ENCODE measurements at regions not wholly inside any gene's neighbourhood (a gene's known extent, or its start where the extent isn't known, plus 50 kb on each side); places are given as distances from the start of the nearest gene placed in this dataset.
A peak's percentile ranks its signal among the peaks of the same experiment; 100 is the strongest.
"Not testable (repeated sequence)": the region's sequence is repeated elsewhere in the genome, so short reads cannot be mapped to it uniquely, and the experiment has no call there.

DNA sequence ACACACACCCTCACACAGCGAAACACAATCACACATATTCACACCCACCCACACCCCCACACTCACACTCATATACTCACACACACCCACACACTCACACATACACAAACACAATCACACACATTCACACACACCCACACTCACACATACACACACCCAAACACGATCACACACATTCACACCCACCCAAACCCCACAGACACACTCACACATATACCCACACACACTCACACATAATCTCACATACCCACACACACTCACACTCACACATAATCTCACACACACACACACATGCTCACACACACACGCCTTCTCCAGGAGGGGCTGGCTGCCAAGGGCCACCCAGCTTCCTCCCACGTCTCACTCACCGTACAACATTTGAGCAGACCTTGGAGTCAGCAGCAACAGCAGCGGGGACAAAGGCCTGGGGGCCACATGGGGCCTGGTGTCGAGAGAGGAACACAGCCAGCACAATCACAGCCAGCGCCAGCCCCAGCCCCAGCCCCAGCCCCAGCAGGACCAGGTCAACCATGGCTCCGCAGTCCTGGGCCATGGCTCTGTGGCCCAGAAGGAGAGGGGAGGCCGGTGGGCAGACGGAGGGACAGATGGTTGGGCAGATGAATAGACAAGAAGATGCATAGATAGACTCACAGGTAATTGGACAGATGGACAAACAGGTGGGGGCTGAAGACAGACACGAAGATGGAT lies 932.9 kb downstream of the TUBA3C start:
- intact Hi-C loops (cut with DNase I), result not testable (repeated sequence)
- DNase-seq (ENCODE audit: low spot score), result peak; percentile 55

DNA sequence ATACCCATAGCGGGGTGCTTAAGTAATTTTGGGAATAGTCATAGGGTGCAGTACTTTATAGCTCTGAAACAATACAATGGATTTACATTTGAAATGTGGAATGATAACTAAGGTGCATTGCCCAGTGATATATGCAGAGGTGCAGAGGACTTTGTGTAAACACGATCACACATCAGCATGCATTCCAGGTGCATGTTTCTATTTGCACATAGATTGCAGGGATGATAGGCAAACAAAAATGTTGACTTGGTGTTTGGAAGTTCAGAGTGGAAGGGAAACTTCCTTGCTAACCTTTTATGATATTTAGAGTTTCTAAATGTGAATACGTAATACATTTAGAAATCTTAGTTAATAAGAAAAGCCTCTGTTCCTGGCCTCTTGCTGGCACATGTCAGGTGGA lies 941.5 kb downstream of the TUBA3C start:
- intact Hi-C loops (cut with DNase I); DNase-seq (ENCODE audit: low spot score): not testable (repeated sequence)

GRCh38 chr13:18238586-18238985 lies 943.0 kb downstream of the TUBA3C start:
- DNase-seq (ENCODE audit: low spot score); intact Hi-C loops (cut with DNase I): not testable (repeated sequence)

GRCh38 chr13:18236528-18236815 lies 945.2 kb downstream of the TUBA3C start:
- no peak for DNase-seq (ENCODE audit: low spot score)

GRCh38 chr13:18235756-18236527 lies 945.7 kb downstream of the TUBA3C start:
- intact Hi-C loops (cut with DNase I), result no loop called here
- no peak for DNase-seq (ENCODE audit: low spot score)

More at GRCh38 chr13:18236528-18236815, 945.2 kb downstream of the TUBA3C start:
- intact Hi-C loops (cut with DNase I), result no loop called here

- intact Hi-C loops (cut with DNase I), result no loop called here
- no peak for DNase-seq (ENCODE audit: low spot score)
Measured at GRCh38 chr13:18235172-18235571, 946.5 kb downstream of the TUBA3C start.

DNA sequence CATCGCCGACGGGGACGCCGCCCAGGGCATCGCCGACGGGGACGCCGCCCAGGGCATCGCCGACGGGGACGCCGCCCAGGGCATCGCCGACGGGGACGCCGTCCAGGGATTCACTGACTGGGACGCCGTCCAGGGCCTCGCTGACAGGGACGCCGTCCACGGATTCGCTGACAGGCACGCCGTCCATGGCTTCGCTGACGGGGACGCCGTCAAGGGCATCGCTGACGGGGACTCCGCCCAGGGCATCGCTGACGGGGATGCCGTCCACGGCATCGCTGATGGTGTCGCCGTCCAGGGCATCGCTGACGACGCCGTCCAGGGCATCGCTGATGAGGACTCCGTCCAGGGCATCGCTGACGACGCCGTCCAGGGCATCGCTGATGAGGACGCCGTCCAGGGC lies 947.2 kb downstream of the TUBA3C start:
- DNase-seq (ENCODE audit: low spot score); intact Hi-C loops (cut with DNase I): not testable (repeated sequence)

DNA sequence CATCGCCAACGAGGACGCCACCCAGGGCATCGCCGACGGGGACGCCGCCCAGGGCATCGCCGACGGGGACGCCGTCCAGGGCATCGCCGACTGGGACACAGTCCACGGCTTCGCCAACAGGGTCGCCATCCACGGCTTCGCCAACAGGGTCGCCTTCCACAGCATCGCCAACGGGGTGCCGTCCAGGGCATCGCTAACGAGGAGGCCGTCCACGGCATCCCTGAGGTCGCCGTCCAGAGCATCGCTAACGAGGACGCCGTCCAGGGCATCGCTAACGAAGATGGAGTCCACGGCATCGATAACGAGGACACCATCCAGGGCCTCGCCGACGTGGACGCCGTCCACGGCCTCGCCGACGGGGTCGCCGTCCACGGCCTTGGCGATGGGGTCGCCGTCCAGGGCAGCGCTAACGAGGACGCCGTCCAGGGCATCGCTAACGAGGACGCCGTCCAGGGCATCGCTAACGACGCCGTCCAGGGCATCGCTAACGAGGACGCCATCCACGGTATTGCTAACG lies 947.8 kb downstream of the TUBA3C start:
- intact Hi-C loops (cut with DNase I), result no loop called here
- DNase-seq (ENCODE audit: low spot score), result no peak

- DNase-seq (ENCODE audit: low spot score), result no peak
- intact Hi-C loops (cut with DNase I), result no loop called here
Measured at GRCh38 chr13:18232994-18233782, 948.4 kb downstream of the TUBA3C start.

- no peak for DNase-seq (ENCODE audit: low spot score)
- intact Hi-C loops (cut with DNase I), result no loop called here
Measured at GRCh38 chr13:18232298-18232993, 949.2 kb downstream of the TUBA3C start.

DNA sequence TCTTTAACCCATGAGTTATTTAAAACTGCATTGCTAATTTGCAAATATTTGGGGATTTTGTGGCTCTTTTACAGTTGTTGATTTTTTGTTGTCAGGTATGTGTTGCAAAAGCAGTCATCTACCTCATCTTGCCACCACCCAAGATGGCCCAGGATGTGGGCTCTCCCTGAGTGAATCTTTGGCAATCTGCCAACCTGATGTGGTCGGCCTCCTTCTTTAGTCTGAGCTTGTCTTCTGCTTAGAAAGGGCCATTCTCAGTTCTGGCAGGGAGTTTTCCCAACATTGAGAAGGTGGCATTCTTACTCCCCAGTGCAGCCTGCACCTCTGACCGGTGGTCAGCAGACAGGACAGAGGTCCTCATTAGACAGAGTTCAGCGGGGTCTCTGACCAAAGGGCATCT lies 957.2 kb downstream of the TUBA3C start:
- DNase-seq (ENCODE audit: low spot score); intact Hi-C loops (cut with DNase I): not testable (repeated sequence)

GRCh38 chr13:18214689-18215088 lies 966.9 kb downstream of the TUBA3C start:
- intact Hi-C loops (cut with DNase I), result not testable (repeated sequence)

DNA sequence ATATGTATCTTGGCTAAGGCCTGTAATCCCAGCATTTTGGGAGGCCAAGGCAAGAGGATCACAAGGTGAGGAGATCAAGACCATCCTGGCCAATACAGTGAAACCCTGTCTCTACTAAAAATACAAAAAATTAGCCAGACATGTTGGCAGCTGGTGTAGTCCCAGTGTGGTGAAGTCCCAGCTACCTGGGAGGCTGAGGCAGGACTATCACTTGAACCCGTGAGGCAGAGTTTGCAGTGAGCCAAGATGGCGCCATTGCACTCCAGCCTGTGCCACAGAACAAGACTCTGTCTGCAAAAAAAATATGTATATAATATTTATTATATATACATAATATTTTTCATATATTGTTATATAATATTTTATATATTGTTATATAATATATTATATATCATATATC lies 968.1 kb downstream of the TUBA3C start:
- DNase-seq (ENCODE audit: low spot score); intact Hi-C loops (cut with DNase I): not testable (repeated sequence)

More at GRCh38 chr13:18214689-18215088, 966.9 kb downstream of the TUBA3C start:
- not testable (repeated sequence) for DNase-seq (ENCODE audit: low spot score)

DNA sequence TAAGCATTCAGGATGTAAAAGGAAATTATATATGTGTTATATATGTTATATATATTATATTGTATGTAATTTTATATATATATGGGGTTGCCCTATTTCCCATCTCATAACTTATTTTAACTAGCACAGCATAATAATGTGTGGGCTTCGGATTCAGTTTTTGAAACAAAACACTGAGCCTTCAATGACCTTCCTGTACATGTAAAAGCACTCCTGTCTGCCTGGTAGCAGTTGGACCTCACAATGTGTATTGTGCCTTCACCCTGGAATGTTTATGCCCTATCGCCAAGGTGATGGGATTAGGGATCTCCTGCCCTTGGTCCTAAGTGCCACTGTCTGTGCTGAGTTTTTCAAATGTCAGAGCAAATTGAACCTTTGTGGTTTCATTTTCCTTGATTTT lies 968.8 kb downstream of the TUBA3C start:
- no peak for DNase-seq (ENCODE audit: low spot score)
- intact Hi-C loops (cut with DNase I), result no loop called here

GRCh38 chr13:18211752-18212560 lies 969.7 kb downstream of the TUBA3C start:
- intact Hi-C loops (cut with DNase I), result not testable (repeated sequence)

GRCh38 chr13:18204614-18205178 lies 976.9 kb downstream of the TUBA3C start:
- intact Hi-C loops (cut with DNase I); DNase-seq (ENCODE audit: low spot score): not testable (repeated sequence)

More at GRCh38 chr13:18211752-18212560, 969.7 kb downstream of the TUBA3C start:
- DNase-seq (ENCODE audit: low spot score), result not testable (repeated sequence)

- intact Hi-C loops (cut with DNase I); DNase-seq (ENCODE audit: low spot score): not testable (repeated sequence)
Measured at GRCh38 chr13:18195365-18195678, 986.3 kb downstream of the TUBA3C start.

DNA sequence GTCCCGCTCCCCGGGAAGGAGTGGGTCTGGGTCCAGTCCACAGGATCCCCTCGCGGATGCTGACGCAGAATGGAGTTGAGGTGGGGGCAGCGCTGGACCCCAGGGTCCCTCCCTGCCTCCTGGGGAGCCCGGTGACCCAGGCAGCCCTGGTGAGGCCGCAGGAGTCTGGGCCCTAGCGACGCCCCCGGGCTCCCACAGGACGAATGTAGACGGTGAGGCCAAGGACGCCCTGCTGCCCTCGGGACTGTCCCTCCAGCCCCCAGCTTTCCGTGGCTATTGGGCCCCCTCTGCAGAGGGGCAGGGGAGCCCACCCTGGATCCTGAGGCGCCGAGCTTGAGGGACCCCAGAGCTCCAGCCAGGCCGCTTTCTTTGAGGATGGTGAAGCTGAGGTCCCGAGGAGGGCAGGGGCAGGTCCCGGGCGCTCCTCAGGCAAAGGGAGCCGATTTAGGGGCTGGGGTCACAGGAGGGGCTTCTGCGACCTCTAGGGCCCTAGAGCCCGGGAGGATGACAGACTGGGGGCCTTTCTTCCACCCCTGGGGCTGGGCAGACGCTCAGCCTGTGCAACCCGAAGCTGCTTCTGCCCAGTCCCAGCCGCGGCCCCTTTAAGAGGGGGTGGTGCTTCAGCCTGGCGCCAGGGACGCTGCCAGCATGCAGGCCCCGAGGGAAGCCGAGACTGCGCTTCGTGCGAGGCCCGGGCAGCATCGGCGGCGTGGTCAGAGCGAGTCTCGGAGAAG lies 986.8 kb downstream of the TUBA3C start:
- intact Hi-C loops (cut with DNase I); DNase-seq (ENCODE audit: low spot score): not testable (repeated sequence)

Measured in cardiac septum (tissue), 1 donor.